KMS-11 (cell line): ENCODE measurements at regions not wholly inside any gene's neighbourhood (a gene's known extent, or its start where the extent isn't known, plus 50 kb on each side); places are given as distances from the start of the nearest gene placed in this dataset.

Source experiments
- H2AFZ ChIP-seq: fragments of 200-600 bp; sonication (generic); 2 replicates; pipeline ENCODE4 v1.6.1; 2016; ENCODE audit warnings: antibody characterized with exemption, mixed run types, low read depth
- H3K27ac ChIP-seq: fragments of 200-600 bp; sonication (generic); 2 replicates; pipeline ENCODE4 v1.6.1; 2016; ENCODE audit warnings: mild to moderate bottlenecking, mixed run types
- H3K27me3 ChIP-seq: fragments of 200-600 bp; sonication (generic); 2 replicates; pipeline ENCODE4 v1.6.1; 2017; ENCODE audit warnings: mild to moderate bottlenecking, low read depth, mixed run types, moderate library complexity; ENCODE audit not compliant: insufficient read depth
- H3K36me3 ChIP-seq: fragments of 200-600 bp; sonication (generic); 2 replicates; pipeline ENCODE4 v1.6.1; 2017; ENCODE audit warnings: mild to moderate bottlenecking, mixed run types; ENCODE audit not compliant: insufficient read depth
- H3K4me1 ChIP-seq: fragments of 200-600 bp; sonication (generic); 2 replicates; pipeline ENCODE4 v1.6.1; 2016; ENCODE audit warnings: mild to moderate bottlenecking, low read depth, mixed run types; ENCODE audit not compliant: poor library complexity, severe bottlenecking
- H3K4me2 ChIP-seq: fragments of 200-600 bp; sonication (generic); 2 replicates; pipeline ENCODE4 v1.7.0; 2016; ENCODE audit warnings: mild to moderate bottlenecking, mixed run types
- H3K4me3 ChIP-seq: fragments of 200-600 bp; sonication (generic); IDR thresholded peaks from 2 replicates; pipeline ENCODE4 v1.6.1; 2017; ENCODE audit warnings: low read depth, low read length, mixed read lengths; ENCODE audit not compliant: insufficient read depth
- H3K79me2 ChIP-seq: fragments of 200-600 bp; sonication (generic); 2 replicates; pipeline ENCODE4 v1.6.1; 2016; ENCODE audit warnings: low read depth, mixed run types; ENCODE audit not compliant: insufficient read depth
- H3K9ac ChIP-seq: fragments of 200-600 bp; sonication (generic); 2 replicates; pipeline ENCODE4 v1.6.1; 2016; ENCODE audit warnings: mild to moderate bottlenecking, mixed run types
- H4K20me1 ChIP-seq: fragments of 200-600 bp; sonication (generic); 2 replicates; pipeline ENCODE4 v1.6.1; 2016; ENCODE audit warnings: mild to moderate bottlenecking, mixed run types; ENCODE audit not compliant: insufficient read depth
- CTCF ChIP-seq: fragments of 200-600 bp; sonication (generic); conservative IDR thresholded peaks from 2 replicates; pipeline ENCODE4 v1.6.1; 2017; ENCODE audit warnings: low read depth, mild to moderate bottlenecking, antibody characterized with exemption, low read length, moderate library complexity, mixed read lengths

GRCh38 chr2:216949700-216950413 lies 90.0 kb upstream of the TNP1 start:
- TF ChIP-seq CTCF = no peak
- H3K36me3 ChIP-seq = no peaks in the 10 kb centered on the region
- no peaks in the 10 kb centered on the region for H3K27me3 ChIP-seq
- no peaks in the 10 kb centered on the region for H3K79me2 ChIP-seq
- no peak overlapping the region for H3K9ac ChIP-seq
- no peak overlapping the region for H3K27ac ChIP-seq
- H2AFZ ChIP-seq = no peak overlapping the region
- no peaks in the 10 kb centered on the region for H3K4me1 ChIP-seq
- H4K20me1 ChIP-seq = no peaks in the 10 kb centered on the region
- no peak overlapping the region for H3K4me3 ChIP-seq
- H3K4me2 ChIP-seq = no peak overlapping the region

GRCh38 chr2:216947055-216947454 lies 87.2 kb upstream of the TNP1 start:
- Histone ChIP-seq H2AFZ (no peak overlapping the region), H3K4me3 (no peak overlapping the region), H3K79me2 (no peaks in the 10 kb centered on the region), H3K9ac (no peak overlapping the region), H3K27ac (no peak overlapping the region), H4K20me1 (no peaks in the 10 kb centered on the region), H3K4me2 (no peak overlapping the region), H3K27me3 (no peaks in the 10 kb centered on the region), H3K4me1 (no peaks in the 10 kb centered on the region), H3K36me3 (no peaks in the 10 kb centered on the region)
- no peak for TF ChIP-seq CTCF

GRCh38 chr2:216944733-216945132 lies 84.9 kb upstream of the TNP1 start:
- TF ChIP-seq CTCF = no peak
- Histone ChIP-seq H3K36me3 (no peaks in the 10 kb centered on the region), H3K27ac (no peak overlapping the region), H4K20me1 (no peaks in the 10 kb centered on the region), H3K79me2 (no peaks in the 10 kb centered on the region), H3K4me3 (no peak overlapping the region), H2AFZ (no peak overlapping the region), H3K4me2 (no peak overlapping the region), H3K9ac (no peak overlapping the region), H3K27me3 (no peaks in the 10 kb centered on the region), H3K4me1 (no peaks in the 10 kb centered on the region)

- Histone ChIP-seq H3K36me3 (no peaks in the 10 kb centered on the region), H3K4me2 (no peak overlapping the region), H2AFZ (no peak overlapping the region), H3K4me1 (no peaks in the 10 kb centered on the region), H4K20me1 (no peaks in the 10 kb centered on the region), H3K79me2 (no peaks in the 10 kb centered on the region), H3K27me3 (no peaks in the 10 kb centered on the region), H3K9ac (no peak overlapping the region), H3K27ac (no peak overlapping the region), H3K4me3 (no peak overlapping the region)
- no peak for TF ChIP-seq CTCF
These were observed 83.2 kb upstream of the TNP1 start for GRCh38 chr2:216943109-216943508.
